Immature natural killer cell (primary cell): ENCODE measurements at regions not wholly inside any gene's neighbourhood (a gene's known extent, or its start where the extent isn't known, plus 50 kb on each side); places are given as distances from the start of the nearest gene placed in this dataset.

Experiments
- DNase-seq, 3 donors: peaks; one replicate each; pipeline ENCODE4 v3.0.0; 2022; ENCODE audit warnings: mixed read lengths in 1 of 3
- H3K27ac Mint-ChIP-seq, 6 donors: one replicate each; pipeline ENCODE4 v1.8.0; 2020; ENCODE audit warnings: mixed read lengths in 6 of 6, mild to moderate bottlenecking in 5 of 6, inconsistent platforms in 4 of 6, moderate library complexity in 3 of 6
- H3K27me3 Mint-ChIP-seq, 3 donors: one replicate each; pipeline ENCODE4 v1.8.0; 2020 to 2021; ENCODE audit warnings: low read depth in 3 of 3, mild to moderate bottlenecking in 3 of 3, mixed read lengths in 3 of 3, moderate library complexity in 3 of 3, inconsistent platforms in 1 of 3
- H3K36me3 Mint-ChIP-seq, 3 donors: one replicate each; pipeline ENCODE4 v1.8.0; 2020; ENCODE audit warnings: mixed read lengths in 3 of 3, inconsistent platforms in 2 of 3, mild to moderate bottlenecking in 2 of 3
- H3K4me1 Mint-ChIP-seq, 2 donors: one replicate each; pipeline ENCODE4 v1.8.0; 2020; ENCODE audit warnings: inconsistent platforms in 2 of 2, mild to moderate bottlenecking in 2 of 2, mixed read lengths in 2 of 2, moderate library complexity in 1 of 2
- H3K4me3 Mint-ChIP-seq, 5 donors: one replicate each; pipeline ENCODE4 v1.8.0; 2020; ENCODE audit warnings: mild to moderate bottlenecking in 5 of 5, mixed read lengths in 5 of 5, inconsistent platforms in 3 of 5, moderate library complexity in 3 of 5
- H3K9me3 Mint-ChIP-seq, 6 donors: one replicate each; pipeline ENCODE4 v1.8.0; 2020; ENCODE audit warnings: mild to moderate bottlenecking in 6 of 6, mixed read lengths in 6 of 6, inconsistent platforms in 4 of 6, moderate library complexity in 3 of 6

GRCh38 chr5:146986469-146986868 is 107.9 kb upstream of the PPP2R2B start:
- peaks cover 8 to 13% (median 11%) of the 10 kb centered on the region in 3 donors for H3K27me3 Mint-ChIP-seq
- H3K36me3 Mint-ChIP-seq: peaks cover 0 to 7% (median 0%) of the 10 kb centered on the region in 3 donors
- no peak overlapping the region for H3K4me3 Mint-ChIP-seq
- no peak for DNase-seq
- H3K9me3 Mint-ChIP-seq: peaks cover 6 to 53% (median 22%) of the 10 kb centered on the region in 6 donors
- no peaks in the 10 kb centered on the region for H3K4me1 Mint-ChIP-seq
- H3K27ac Mint-ChIP-seq: no peak overlapping the region

GRCh38 chr5:146993876-146994530 is 115.4 kb upstream of the PPP2R2B start:
- Mint-ChIP-seq H3K27ac (no peak overlapping the region), H3K4me1 (no peaks in the 10 kb centered on the region), H3K36me3 (no peaks in the 10 kb centered on the region), H3K27me3 (peaks cover 2 to 10% (median 6%) of the 10 kb centered on the region in 3 donors), H3K9me3 (peaks cover 0 to 16% (median 4%) of the 10 kb centered on the region in 6 donors), H3K4me3 (no peak overlapping the region)
- no peak for DNase-seq

DNA sequence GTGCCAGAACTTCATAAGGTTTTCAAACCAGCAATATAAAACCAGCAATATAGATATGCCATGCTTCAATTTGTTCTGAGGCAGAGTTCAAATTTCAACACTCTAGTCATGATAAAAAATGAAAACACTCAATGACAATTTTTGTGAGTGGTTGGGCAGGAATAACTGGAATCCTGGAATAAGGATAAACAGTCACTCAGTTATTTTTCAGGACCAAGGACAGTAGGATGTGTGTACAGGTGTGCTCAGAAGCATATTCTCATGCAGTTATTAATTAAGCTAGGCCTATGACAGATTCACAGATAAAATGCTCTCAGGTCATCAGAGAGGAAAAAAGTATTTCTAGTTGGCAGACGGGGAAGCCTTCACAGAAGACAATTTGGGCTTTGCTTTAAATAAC is 117.3 kb upstream of the PPP2R2B start:
- DNase-seq: no peak
- H3K4me1 Mint-ChIP-seq: no peaks in the 10 kb centered on the region
- no peaks in the 10 kb centered on the region for H3K36me3 Mint-ChIP-seq
- no peak overlapping the region for H3K27ac Mint-ChIP-seq
- H3K9me3 Mint-ChIP-seq: peaks cover 0 to 2% (median 0%) of the 10 kb centered on the region in 6 donors
- H3K4me3 Mint-ChIP-seq: no peak overlapping the region
- H3K27me3 Mint-ChIP-seq: peaks cover 4 to 6% (median 6%) of the 10 kb centered on the region in 3 donors

DNA sequence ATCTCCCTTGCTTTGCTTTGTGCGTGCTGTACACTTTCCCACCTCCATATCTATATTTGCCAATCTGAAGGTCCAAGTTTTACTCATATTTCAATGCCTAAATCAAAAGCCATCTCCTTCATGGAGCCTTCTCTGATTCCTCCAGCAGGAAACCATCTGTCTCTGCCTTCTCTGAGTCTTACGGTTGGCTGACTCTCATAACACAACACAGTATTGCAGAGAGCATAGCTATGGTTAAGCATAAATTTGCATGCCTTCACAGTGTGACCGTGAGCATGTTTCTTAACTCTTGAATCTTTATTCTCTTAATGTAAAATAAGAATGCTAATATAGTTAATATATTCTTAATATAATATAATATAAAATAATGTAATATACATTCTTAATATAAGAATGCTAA is 136.8 kb upstream of the PPP2R2B start:
- Mint-ChIP-seq H3K4me3 (no peak overlapping the region), H3K27me3 (peaks cover 0 to 6% (median 3%) of the 10 kb centered on the region in 3 donors), H3K27ac (no peak overlapping the region), H3K36me3 (peaks cover 0 to 3% (median 0%) of the 10 kb centered on the region in 3 donors), H3K4me1 (no peaks in the 10 kb centered on the region), H3K9me3 (peaks cover 0 to 1% (median 0%) of the 10 kb centered on the region in 6 donors)
- no peak for DNase-seq

- peaks cover 0 to 3% (median 0%) of the 10 kb centered on the region in 3 donors for H3K36me3 Mint-ChIP-seq
- no peak overlapping the region for H3K4me3 Mint-ChIP-seq
- peaks cover 0 to 1% (median 0%) of the 10 kb centered on the region in 6 donors for H3K9me3 Mint-ChIP-seq
- peaks cover 0 to 6% (median 6%) of the 10 kb centered on the region in 3 donors for H3K27me3 Mint-ChIP-seq
- H3K27ac Mint-ChIP-seq: no peak overlapping the region
- no peak for DNase-seq
- H3K4me1 Mint-ChIP-seq: no peaks in the 10 kb centered on the region
These were observed 138.6 kb upstream of the PPP2R2B start for GRCh38 chr5:147017191-147017590.

DNA sequence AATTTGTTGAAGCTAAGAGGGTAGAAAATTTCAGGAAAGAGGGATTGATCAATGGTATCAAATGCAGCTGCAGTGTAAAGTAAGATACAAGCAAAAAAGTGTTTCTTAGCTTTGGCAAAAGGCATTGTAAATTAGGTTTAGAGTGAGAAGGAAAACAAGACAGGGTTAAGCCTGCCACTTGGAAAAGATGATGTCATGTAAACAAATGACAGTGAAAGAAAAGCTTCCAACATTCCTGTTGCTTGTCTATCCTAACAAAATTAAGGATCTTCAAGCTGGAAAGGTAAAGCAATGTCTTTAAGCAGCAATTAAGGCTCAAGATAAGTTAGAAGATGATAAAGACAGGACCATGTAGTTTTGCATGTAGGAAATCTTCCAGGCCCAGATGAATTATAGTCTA is 139.1 kb upstream of the PPP2R2B start:
- Mint-ChIP-seq H3K9me3 (peaks cover 0 to 1% (median 0%) of the 10 kb centered on the region in 6 donors), H3K27ac (no peak overlapping the region), H3K27me3 (peaks cover 0 to 6% (median 6%) of the 10 kb centered on the region in 3 donors), H3K36me3 (peaks cover 0 to 3% (median 0%) of the 10 kb centered on the region in 3 donors), H3K4me1 (no peaks in the 10 kb centered on the region), H3K4me3 (no peak overlapping the region)
- no peak for DNase-seq

- Mint-ChIP-seq H3K27me3 (peaks cover 0 to 6% (median 6%) of the 10 kb centered on the region in 3 donors), H3K4me3 (no peak overlapping the region), H3K27ac (no peak overlapping the region), H3K9me3 (peaks cover 0 to 5% (median 0%) of the 10 kb centered on the region in 6 donors), H3K36me3 (peaks cover 0 to 3% (median 0%) of the 10 kb centered on the region in 3 donors), H3K4me1 (no peaks in the 10 kb centered on the region)
- no peak for DNase-seq
These were observed 140.3 kb upstream of the PPP2R2B start for GRCh38 chr5:147018812-147019211.

- H3K9me3 Mint-ChIP-seq: peaks cover 0 to 11% (median 0%) of the 10 kb centered on the region in 6 donors
- H3K27me3 Mint-ChIP-seq: peaks cover 2 to 12% (median 3%) of the 10 kb centered on the region in 3 donors
- H3K4me3 Mint-ChIP-seq: no peak overlapping the region
- H3K4me1 Mint-ChIP-seq: no peaks in the 10 kb centered on the region
- no peaks in the 10 kb centered on the region for H3K36me3 Mint-ChIP-seq
- no peak for DNase-seq
- no peak overlapping the region for H3K27ac Mint-ChIP-seq
These were observed 158.2 kb upstream of the PPP2R2B start for GRCh38 chr5:147036691-147037245.

- H3K4me3 Mint-ChIP-seq: no peak overlapping the region
- H3K27ac Mint-ChIP-seq: no peak overlapping the region
- H3K27me3 Mint-ChIP-seq: peaks cover 2 to 12% (median 3%) of the 10 kb centered on the region in 3 donors
- H3K36me3 Mint-ChIP-seq: no peaks in the 10 kb centered on the region
- DNase-seq: no peak
- H3K9me3 Mint-ChIP-seq: peaks cover 0 to 9% (median 0%) of the 10 kb centered on the region in 6 donors
- H3K4me1 Mint-ChIP-seq: no peaks in the 10 kb centered on the region
These were observed 159.1 kb upstream of the PPP2R2B start for GRCh38 chr5:147037515-147038205.

- Mint-ChIP-seq H3K4me3 (no peak overlapping the region), H3K9me3 (no peaks in the 10 kb centered on the region), H3K36me3 (no peaks in the 10 kb centered on the region), H3K27me3 (peaks cover 2 to 9% (median 4%) of the 10 kb centered on the region in 3 donors), H3K4me1 (no peaks in the 10 kb centered on the region), H3K27ac (no peak overlapping the region)
- DNase-seq: no peak
These were observed 162.3 kb upstream of the PPP2R2B start for GRCh38 chr5:147040856-147041255.

DNA sequence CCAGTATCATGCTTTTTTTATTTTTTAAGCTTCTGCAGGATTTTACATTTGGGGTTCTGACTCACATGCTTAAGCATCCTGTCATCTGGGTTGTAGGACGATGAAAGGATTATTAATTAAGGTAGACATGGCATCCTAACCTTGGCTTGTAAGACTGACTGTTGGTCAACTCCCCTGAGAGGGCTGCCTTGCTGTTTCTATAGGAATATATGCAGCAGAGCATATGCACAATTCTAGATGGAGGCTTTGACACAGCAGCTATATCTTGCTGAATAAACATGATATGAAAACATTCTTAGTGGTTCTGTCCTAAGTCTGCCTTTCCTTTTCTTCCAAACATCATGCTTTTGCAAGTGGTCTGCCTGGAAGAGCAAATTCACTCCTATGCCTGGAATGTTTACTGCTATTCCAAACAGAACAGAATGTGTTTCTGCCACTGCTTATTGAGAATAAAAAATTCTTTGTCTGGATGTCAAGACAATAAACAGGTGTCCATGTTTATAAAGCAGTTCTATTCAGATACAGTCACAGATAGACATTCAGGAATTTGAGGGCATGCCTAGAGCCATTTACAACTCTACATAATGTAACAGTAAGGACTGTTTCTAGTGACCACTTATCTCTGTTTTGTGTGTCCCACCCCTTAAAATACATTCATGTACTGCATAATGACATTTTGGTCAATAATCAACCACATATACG is 166.2 kb upstream of the PPP2R2B start:
- H3K9me3 Mint-ChIP-seq: no peaks in the 10 kb centered on the region
- H3K4me1 Mint-ChIP-seq: no peaks in the 10 kb centered on the region
- H3K36me3 Mint-ChIP-seq: no peaks in the 10 kb centered on the region
- DNase-seq: no peak
- no peak overlapping the region for H3K27ac Mint-ChIP-seq
- peaks cover 5 to 11% (median 7%) of the 10 kb centered on the region in 3 donors for H3K27me3 Mint-ChIP-seq
- no peak overlapping the region for H3K4me3 Mint-ChIP-seq

DNA sequence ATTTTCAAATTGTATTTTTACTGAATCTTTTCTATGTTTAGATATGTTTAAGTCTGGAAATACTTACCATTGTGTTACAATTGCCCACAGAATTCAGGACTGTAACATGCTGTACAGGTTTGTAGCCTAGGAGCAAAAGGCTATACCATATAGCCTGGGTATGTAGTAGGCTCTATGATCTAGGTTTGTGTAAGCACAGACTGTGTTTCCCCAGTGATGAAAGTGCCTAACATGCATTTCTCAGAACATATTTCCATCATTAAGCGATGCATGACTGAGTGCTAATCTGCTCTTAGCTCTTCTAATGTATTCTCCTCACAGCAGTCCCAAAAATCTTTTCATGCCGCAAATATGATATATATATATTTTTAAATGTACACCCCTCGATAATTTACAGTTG is 166.7 kb upstream of the PPP2R2B start:
- Mint-ChIP-seq H3K27me3 (peaks cover 5 to 13% (median 7%) of the 10 kb centered on the region in 3 donors), H3K9me3 (no peaks in the 10 kb centered on the region), H3K4me1 (no peaks in the 10 kb centered on the region), H3K27ac (no peak overlapping the region), H3K36me3 (no peaks in the 10 kb centered on the region), H3K4me3 (no peak overlapping the region)
- no peak for DNase-seq

- no peak for DNase-seq
- H3K36me3 Mint-ChIP-seq: no peaks in the 10 kb centered on the region
- no peak overlapping the region for H3K4me3 Mint-ChIP-seq
- H3K4me1 Mint-ChIP-seq: no peaks in the 10 kb centered on the region
- H3K27me3 Mint-ChIP-seq: peaks cover 5 to 13% (median 7%) of the 10 kb centered on the region in 3 donors
- H3K9me3 Mint-ChIP-seq: no peaks in the 10 kb centered on the region
- H3K27ac Mint-ChIP-seq: no peak overlapping the region
These were observed 167.7 kb upstream of the PPP2R2B start for GRCh38 chr5:147046281-147046680.

GRCh38 chr5:147046894-147047293 is 168.3 kb upstream of the PPP2R2B start:
- DNase-seq: no peak
- no peaks in the 10 kb centered on the region for H3K4me1 Mint-ChIP-seq
- no peak overlapping the region for H3K4me3 Mint-ChIP-seq
- no peaks in the 10 kb centered on the region for H3K9me3 Mint-ChIP-seq
- no peaks in the 10 kb centered on the region for H3K36me3 Mint-ChIP-seq
- H3K27ac Mint-ChIP-seq: no peak overlapping the region
- H3K27me3 Mint-ChIP-seq: peaks cover 5 to 13% (median 7%) of the 10 kb centered on the region in 3 donors
